ENCODE measurements at regions not wholly inside any gene's neighbourhood (a gene's known extent, or its start where the extent isn't known, plus 50 kb on each side); places are given as distances from the start of the nearest gene placed in this dataset.
"Not testable (repeated sequence)": the region's sequence is repeated elsewhere in the genome, so short reads cannot be mapped to it uniquely, and the experiment has no call there.

GRCh38 chr5:124888622-124889485, 142.4 kb upstream of the ZNF608 start:
- peaks cover 6 to 9% of the 10 kb centered on the region in 2 donors for H3K4me1 Mint-ChIP-seq
- H3K27ac ChIP-seq (ENCODE audit: low read length) = no peak overlapping the region
- H3K4me3 Mint-ChIP-seq = no peak overlapping the region
- H3K27me3 Mint-ChIP-seq (ENCODE audit: low read depth in 2 of 2) = no peaks in the 10 kb centered on the region
- ATAC-seq (no peak), DNase-seq (no peak)
- no peak overlapping the region for H3K4me3 ChIP-seq (ENCODE audit: low read length)
- no peaks in the 10 kb centered on the region for H3K4me1 ChIP-seq (ENCODE audit: control insufficient read depth, insufficient read depth, low read length)
- no peak for TF ChIP-seq CTCF (IDR thresholded peaks at IDR 0.05)
- no peaks in the 10 kb centered on the region for H3K36me3 Mint-ChIP-seq
- H3K27ac Mint-ChIP-seq = no peak overlapping the region
- peaks cover 3% of the 10 kb centered on the region for H3K9me3 ChIP-seq (ENCODE audit: control insufficient read depth, insufficient read depth, low read length)
- intact Hi-C loops (cut with micrococcal nuclease) = no loop called here
- H3K27me3 ChIP-seq (ENCODE audit: control insufficient read depth, insufficient read depth, low read length) = no peaks in the 10 kb centered on the region
- 77% methylated on average over 6 of the region's 6 CpGs for WGBS (ENCODE audit: insufficient coverage)
- H3K9me3 Mint-ChIP-seq = no peaks in the 10 kb centered on the region
- no peaks in the 10 kb centered on the region for H3K36me3 ChIP-seq (ENCODE audit: control insufficient read depth, insufficient read depth, low read length)

GRCh38 chr5:124889486-124889825, 143.0 kb upstream of the ZNF608 start:
- Histone ChIP-seq H3K9me3 (ENCODE audit: control insufficient read depth, insufficient read depth, low read length) (peaks cover 3% of the 10 kb centered on the region), H3K4me1 (ENCODE audit: control insufficient read depth, insufficient read depth, low read length) (no peaks in the 10 kb centered on the region), H3K36me3 (ENCODE audit: control insufficient read depth, insufficient read depth, low read length) (no peaks in the 10 kb centered on the region), H3K27me3 (ENCODE audit: control insufficient read depth, insufficient read depth, low read length) (no peaks in the 10 kb centered on the region), H3K27ac (ENCODE audit: low read length) (no peak overlapping the region), H3K4me3 (ENCODE audit: low read length) (no peak overlapping the region)
- no peak for TF ChIP-seq CTCF (IDR thresholded peaks at IDR 0.05)
- Mint-ChIP-seq H3K9me3 (no peaks in the 10 kb centered on the region), H3K4me3 (no peak overlapping the region), H3K27me3 (ENCODE audit: low read depth in 2 of 2) (no peaks in the 10 kb centered on the region), H3K36me3 (no peaks in the 10 kb centered on the region), H3K27ac (no peak overlapping the region), H3K4me1 (peaks cover 7 to 11% of the 10 kb centered on the region in 2 donors)
- DNase-seq (no peak), ATAC-seq (no peak)
- intact Hi-C loops (cut with micrococcal nuclease) = no loop called here
- no CpG with 5 or more reads among the region's 2 CpGs for WGBS (ENCODE audit: insufficient coverage)

GRCh38 chr5:124889850-124890249, 143.4 kb upstream of the ZNF608 start:
- H3K27ac Mint-ChIP-seq = no peak overlapping the region

GRCh38 chr5:124890442-124890841, 144.0 kb upstream of the ZNF608 start:
- ATAC-seq; H3K9me3 Mint-ChIP-seq; H3K36me3 ChIP-seq (ENCODE audit: control insufficient read depth, insufficient read depth, low read length); H3K27me3 Mint-ChIP-seq (ENCODE audit: low read depth in 2 of 2); DNase-seq; H3K27ac Mint-ChIP-seq; intact Hi-C loops (cut with micrococcal nuclease); H3K4me1 ChIP-seq (ENCODE audit: control insufficient read depth, insufficient read depth, low read length); H3K36me3 Mint-ChIP-seq; H3K9me3 ChIP-seq (ENCODE audit: control insufficient read depth, insufficient read depth, low read length); H3K27me3 ChIP-seq (ENCODE audit: control insufficient read depth, insufficient read depth, low read length); H3K27ac ChIP-seq (ENCODE audit: low read length); H3K4me3 Mint-ChIP-seq; H3K4me3 ChIP-seq (ENCODE audit: low read length): not testable (repeated sequence)
- 97% methylated on average over 4 of the region's 4 CpGs for WGBS (ENCODE audit: insufficient coverage)
- peaks cover 17 to 20% of the 10 kb centered on the region in 2 donors for H3K4me1 Mint-ChIP-seq

More at GRCh38 chr5:124889850-124890249, 143.4 kb upstream of the ZNF608 start:
- Histone ChIP-seq H3K4me1 (ENCODE audit: control insufficient read depth, insufficient read depth, low read length) (no peaks in the 10 kb centered on the region), H3K36me3 (ENCODE audit: control insufficient read depth, insufficient read depth, low read length) (no peaks in the 10 kb centered on the region), H3K4me3 (ENCODE audit: low read length) (no peak overlapping the region), H3K9me3 (ENCODE audit: control insufficient read depth, insufficient read depth, low read length) (peaks cover 3% of the 10 kb centered on the region), H3K27ac (ENCODE audit: low read length) (no peak overlapping the region), H3K27me3 (ENCODE audit: control insufficient read depth, insufficient read depth, low read length) (no peaks in the 10 kb centered on the region)
- Mint-ChIP-seq H3K27me3 (ENCODE audit: low read depth in 2 of 2) (no peaks in the 10 kb centered on the region), H3K36me3 (no peaks in the 10 kb centered on the region), H3K9me3 (no peaks in the 10 kb centered on the region), H3K4me3 (no peak overlapping the region), H3K4me1 (peaks cover 11 to 15% of the 10 kb centered on the region in 2 donors)
- 83% methylated on average over 4 of the region's 5 CpGs for WGBS (ENCODE audit: insufficient coverage)
- no peak for DNase-seq
- intact Hi-C loops (cut with micrococcal nuclease) = no loop called here
- no peak for TF ChIP-seq CTCF (IDR thresholded peaks at IDR 0.05)
- ATAC-seq = no peak

Measured in natural killer cell (primary cell).